Activated CD4-positive, alpha-beta T cell treated with anti-CD3 and anti-CD28 coated beads, Interleukin-2, amount 10 ng/mL, durations not matched to agents 7 days and 5 days (primary cell): ENCODE measurements at regions not wholly inside any gene's neighbourhood (a gene's known extent, or its start where the extent isn't known, plus 50 kb on each side); places are given as distances from the start of the nearest gene placed in this dataset.
"Not testable (repeated sequence)": the region's sequence is repeated elsewhere in the genome, so short reads cannot be mapped to it uniquely, and the experiment has no call there.

Experiments used
- CTCF ChIA-PET: fragments of 350-600 bp; sonication (Branson Sonifier 250); formaldehyde crosslinking; loops from one replicate; lab custom pipeline; 2021; ENCODE audit warnings: antibody characterized with exemption; lab: Charles Lee
- POLR2A ChIA-PET: fragments of 350-600 bp; sonication (Branson Sonifier 250); formaldehyde crosslinking; loops from one replicate; lab custom pipeline; 2021; ENCODE audit warnings: antibody characterized with exemption; lab: Charles Lee
- DNase-seq: peaks from one replicate; pipeline ENCODE4 v3.0.0-alpha.2; 2020
- H3K27ac Mint-ChIP-seq: one replicate; pipeline ENCODE4 v1.8.0; 2021; ENCODE audit warnings: mild to moderate bottlenecking, moderate library complexity, mixed read lengths
- H3K27me3 Mint-ChIP-seq: one replicate; pipeline ENCODE4 v1.8.0; 2021; ENCODE audit warnings: mixed read lengths
- H3K36me3 Mint-ChIP-seq: one replicate; pipeline ENCODE4 v1.8.0; 2021; ENCODE audit warnings: low read depth, mixed read lengths
- H3K4me1 Mint-ChIP-seq: one replicate; pipeline ENCODE4 v1.8.0; 2021; ENCODE audit warnings: mixed read lengths
- H3K4me3 Mint-ChIP-seq: one replicate; pipeline ENCODE4 v1.8.0; 2021; ENCODE audit warnings: mild to moderate bottlenecking, moderate library complexity, mixed read lengths
- H3K9me3 Mint-ChIP-seq: one replicate; pipeline ENCODE4 v1.8.0; 2021; ENCODE audit warnings: mixed read lengths

DNA sequence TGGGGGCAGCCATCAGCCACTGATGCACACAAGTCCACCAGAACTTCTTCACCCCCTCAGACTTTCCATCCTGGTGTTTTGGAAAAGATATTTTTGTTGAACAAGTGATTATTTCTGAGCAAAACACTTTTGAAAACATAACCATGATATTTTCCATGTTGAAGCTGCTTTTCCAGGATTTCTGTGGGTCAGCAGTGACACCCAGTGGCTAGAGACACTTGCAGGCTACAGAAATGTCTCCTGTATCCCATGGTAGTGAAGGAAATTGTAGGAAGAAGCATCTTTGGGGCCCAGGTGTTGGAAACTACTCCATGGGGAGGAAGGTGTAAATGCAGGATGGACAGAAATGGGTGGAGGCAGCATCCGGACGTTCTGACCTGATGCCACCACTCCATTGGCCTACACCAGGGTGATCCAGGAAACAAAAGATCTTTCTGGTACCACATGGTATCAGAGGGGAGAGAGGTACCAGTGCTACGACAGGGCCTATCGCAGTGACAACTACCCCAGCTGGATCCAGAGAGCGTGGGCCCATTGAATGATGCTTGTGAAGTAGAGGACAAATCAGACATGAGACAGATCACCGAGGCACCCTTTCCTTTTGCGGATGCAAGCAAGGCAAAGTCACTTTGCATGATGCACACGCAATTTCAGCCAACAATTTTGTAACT, 111.7 kb upstream of the COBL start:
- Mint-ChIP-seq H3K27me3 (no peaks in the 10 kb centered on the region), H3K27ac (no peak overlapping the region), H3K4me1 (no peaks in the 10 kb centered on the region), H3K36me3 (no peaks in the 10 kb centered on the region), H3K4me3 (no peak overlapping the region), H3K9me3 (no peaks in the 10 kb centered on the region)
- CTCF ChIA-PET = interaction anchor here (0.7 kb wide), 1 partner anchor 1187 kb away, joined by 3 read pairs; no protein-coding TSS in a partner anchor
- POLR2A ChIA-PET = no interaction called here
- no peak for DNase-seq

DNA sequence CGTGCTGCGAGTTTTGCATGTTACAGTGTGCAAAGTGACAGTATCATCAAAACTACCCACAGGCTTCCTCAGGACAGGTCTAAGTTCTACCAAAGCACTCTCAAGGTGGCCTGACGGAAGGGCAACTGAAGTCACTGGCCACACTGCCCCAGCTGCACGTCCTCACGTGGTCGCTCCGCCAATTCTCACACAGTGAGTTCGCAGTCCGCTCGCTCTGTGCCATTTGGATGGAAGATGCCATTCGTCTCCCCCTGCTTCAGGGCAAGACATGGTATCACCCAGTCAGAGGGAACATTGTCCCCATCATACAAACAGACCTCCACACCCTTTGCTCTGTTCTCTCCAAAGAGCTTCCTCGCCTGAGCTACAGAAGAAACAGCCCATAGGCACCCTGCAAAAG, 109.6 kb upstream of the COBL start:
- POLR2A ChIA-PET = no interaction called here
- no peaks in the 10 kb centered on the region for H3K4me1 Mint-ChIP-seq
- H3K27ac Mint-ChIP-seq = no peak overlapping the region
- no peak for DNase-seq
- no peaks in the 10 kb centered on the region for H3K9me3 Mint-ChIP-seq
- no peak overlapping the region for H3K4me3 Mint-ChIP-seq
- CTCF ChIA-PET = no interaction called here
- no peaks in the 10 kb centered on the region for H3K27me3 Mint-ChIP-seq
- H3K36me3 Mint-ChIP-seq = no peaks in the 10 kb centered on the region

DNA sequence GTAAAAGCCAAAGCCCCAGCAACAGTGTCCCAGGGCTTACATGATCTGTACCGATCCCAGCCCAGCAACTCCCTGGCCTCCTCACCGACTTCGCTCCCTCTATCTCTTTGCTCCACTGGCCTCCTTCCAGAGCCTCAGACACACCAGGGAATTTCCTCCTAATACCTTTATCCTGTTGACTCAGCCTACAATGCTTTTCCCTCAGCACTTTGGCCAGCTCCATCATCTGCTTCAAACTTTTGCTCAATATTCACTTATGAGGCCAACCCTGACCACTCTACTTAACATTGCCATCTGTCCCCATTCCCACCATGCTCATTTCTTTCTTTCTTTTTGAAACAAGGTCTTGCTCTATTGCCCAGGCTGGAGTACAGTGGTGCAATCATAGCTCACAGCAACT, 93.3 kb upstream of the COBL start:
- H3K27ac Mint-ChIP-seq, DNase-seq, H3K4me3 Mint-ChIP-seq, H3K9me3 Mint-ChIP-seq, H3K27me3 Mint-ChIP-seq, H3K4me1 Mint-ChIP-seq, CTCF ChIA-PET, H3K36me3 Mint-ChIP-seq, POLR2A ChIA-PET: not testable (repeated sequence)

DNA sequence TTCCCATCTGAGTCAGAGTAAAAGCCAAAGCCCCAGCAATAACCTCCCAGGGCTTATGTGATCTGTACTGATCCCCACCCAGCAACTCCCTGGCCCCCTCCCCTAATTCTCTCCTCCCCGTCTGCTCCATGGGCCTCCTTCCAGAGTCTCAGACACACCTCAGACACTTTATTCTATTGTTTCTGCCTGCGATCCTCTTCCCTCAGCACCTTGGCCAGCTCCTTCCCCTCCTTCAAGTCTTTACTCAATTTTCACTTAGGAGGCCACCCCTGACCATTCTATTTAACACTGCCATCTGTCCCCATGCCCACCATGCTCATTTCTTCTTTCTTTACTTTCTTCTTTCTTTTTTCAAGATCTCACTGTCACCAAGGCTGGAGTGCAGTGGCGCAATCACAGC, 81.0 kb upstream of the COBL start:
- H3K27ac Mint-ChIP-seq, CTCF ChIA-PET, H3K36me3 Mint-ChIP-seq, H3K4me3 Mint-ChIP-seq, H3K4me1 Mint-ChIP-seq, H3K27me3 Mint-ChIP-seq, POLR2A ChIA-PET, H3K9me3 Mint-ChIP-seq, DNase-seq: not testable (repeated sequence)

DNA sequence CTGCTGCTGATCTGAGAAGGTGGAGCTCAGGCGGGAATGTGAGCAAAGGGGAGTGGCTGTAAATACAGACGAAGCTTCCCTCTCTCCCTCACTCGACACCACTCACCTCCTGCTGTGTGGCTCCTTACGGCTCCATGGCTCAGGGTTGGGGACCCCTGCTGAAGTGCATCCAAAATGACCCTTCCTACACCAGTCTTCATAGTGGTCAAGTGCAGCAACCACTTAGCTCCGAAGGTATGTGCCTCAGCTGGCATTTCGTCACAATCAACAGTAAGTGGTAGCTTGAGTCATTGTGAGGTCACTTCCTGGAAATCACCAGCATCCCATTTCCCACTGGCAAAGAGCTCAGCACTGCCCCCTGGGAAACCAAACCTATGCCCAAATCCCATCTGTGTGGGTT, 76.4 kb upstream of the COBL start:
- H3K4me3 Mint-ChIP-seq, H3K27me3 Mint-ChIP-seq, H3K36me3 Mint-ChIP-seq, CTCF ChIA-PET, DNase-seq, H3K4me1 Mint-ChIP-seq, H3K9me3 Mint-ChIP-seq, H3K27ac Mint-ChIP-seq, POLR2A ChIA-PET: not testable (repeated sequence)

DNA sequence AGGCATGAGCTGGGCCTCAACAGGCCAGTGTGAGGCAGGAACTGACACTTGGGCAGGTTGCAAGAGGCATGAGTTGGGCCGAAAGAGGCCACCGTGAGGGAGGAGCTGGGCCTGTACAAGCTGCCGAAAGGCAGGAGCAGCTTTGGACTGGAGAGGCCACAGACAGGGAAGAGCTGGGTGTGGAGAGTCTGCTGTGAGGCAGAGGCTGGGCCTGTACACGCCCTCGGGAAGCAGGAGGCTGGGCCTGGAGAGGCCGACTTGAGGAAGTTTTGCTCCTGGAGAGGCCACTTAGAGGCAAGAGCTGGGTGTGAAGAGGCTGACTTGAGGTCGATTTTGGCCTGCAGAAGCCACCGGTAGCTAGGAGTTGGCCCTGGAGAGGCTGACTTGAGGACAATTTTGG, 73.3 kb upstream of the COBL start:
- H3K4me3 Mint-ChIP-seq, H3K27me3 Mint-ChIP-seq, H3K36me3 Mint-ChIP-seq, H3K9me3 Mint-ChIP-seq, H3K4me1 Mint-ChIP-seq, CTCF ChIA-PET, DNase-seq, POLR2A ChIA-PET, H3K27ac Mint-ChIP-seq: not testable (repeated sequence)

DNA sequence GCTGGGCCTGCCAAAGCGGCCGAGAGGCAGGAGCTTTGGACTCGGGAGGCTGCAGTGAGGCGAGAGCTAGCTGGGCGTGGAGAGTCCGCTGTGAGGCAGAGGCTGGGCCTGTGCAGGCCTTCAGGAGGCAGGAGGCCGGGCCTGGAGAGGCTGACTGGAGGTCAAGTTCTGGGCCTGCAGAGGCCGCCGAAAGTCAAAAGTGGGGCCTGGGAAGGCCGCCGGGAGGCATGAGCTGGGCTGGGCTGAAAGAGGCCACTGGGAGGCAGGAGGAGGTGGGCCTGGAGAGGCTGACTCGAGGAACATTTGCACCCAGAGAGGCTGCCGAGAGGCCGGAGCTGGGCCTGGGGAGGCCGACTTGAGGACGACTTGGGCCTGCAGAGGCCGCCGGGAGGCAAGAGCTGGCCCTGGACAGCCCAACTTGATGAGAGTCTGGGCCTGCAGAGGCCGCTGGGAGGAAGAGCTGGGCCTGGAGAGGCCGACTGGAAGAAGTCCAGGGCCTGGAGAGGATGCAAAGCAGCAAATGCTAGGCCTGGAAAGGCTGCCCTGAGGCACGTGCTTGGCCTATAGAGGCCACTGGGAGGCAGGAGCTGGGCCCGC, 72.7 kb upstream of the COBL start:
- H3K4me1 Mint-ChIP-seq, CTCF ChIA-PET, H3K9me3 Mint-ChIP-seq, H3K36me3 Mint-ChIP-seq, H3K27me3 Mint-ChIP-seq, DNase-seq, H3K27ac Mint-ChIP-seq, POLR2A ChIA-PET, H3K4me3 Mint-ChIP-seq: not testable (repeated sequence)

DNA sequence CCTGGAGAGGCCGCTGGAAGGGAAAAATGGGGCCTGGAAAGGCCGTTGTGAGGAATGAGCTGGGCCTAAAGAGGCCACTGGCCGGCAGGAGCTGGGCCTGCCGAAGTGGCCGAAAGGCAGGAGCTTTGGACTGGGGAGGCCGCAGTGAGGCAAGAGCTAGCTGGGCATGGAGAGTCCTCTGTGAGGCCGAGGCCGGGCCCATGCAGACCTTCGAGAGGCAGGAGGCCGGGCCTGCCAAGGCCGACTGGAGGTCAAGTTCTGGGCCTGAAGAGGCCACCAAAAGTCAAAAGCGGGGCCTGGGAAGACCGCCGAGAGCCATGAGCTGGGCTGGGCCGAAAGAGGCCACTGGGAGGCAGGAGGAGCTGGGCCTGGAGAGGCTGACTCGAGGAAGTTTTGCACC, 71.6 kb upstream of the COBL start:
- POLR2A ChIA-PET, H3K9me3 Mint-ChIP-seq, DNase-seq, H3K36me3 Mint-ChIP-seq, H3K4me1 Mint-ChIP-seq, CTCF ChIA-PET, H3K27ac Mint-ChIP-seq, H3K27me3 Mint-ChIP-seq, H3K4me3 Mint-ChIP-seq: not testable (repeated sequence)

DNA sequence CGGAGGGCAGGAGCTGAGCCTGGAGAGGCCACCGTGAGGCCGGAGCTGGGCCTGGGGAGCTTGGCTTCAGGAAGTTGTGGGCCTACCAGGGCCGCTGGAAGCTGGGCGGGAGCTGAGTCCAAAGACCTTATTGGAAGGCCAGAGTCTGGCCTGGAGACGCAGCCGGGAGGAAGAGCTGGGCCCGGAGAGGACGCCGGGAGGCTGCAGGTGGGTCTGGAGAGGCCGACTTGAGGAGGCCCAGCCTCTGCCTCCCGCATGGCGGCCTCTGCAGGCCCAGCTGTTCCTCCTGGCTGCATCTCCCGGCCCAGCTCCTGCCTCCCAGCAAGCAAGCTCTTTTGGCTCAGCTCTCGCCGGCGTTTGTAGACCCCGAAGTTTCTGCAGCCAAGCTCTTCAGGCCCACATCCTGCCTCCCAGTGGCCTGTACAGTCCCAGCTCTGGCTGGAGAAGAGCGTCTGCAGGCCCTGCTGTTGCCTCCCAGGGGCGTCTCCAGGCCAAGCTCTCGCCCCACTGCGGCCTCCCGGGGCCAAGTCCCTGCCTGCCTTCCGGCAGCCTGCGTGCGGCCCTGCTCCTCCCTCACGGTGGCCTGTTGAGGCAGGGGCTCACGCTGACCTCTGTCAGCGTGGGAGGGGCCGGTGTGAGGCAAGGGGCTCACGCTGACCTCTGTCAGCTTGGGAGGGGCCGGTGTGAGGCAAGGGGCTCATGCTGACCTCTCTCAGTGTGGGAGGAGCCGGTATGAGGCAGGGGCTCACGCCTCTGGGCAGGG, 70.4 kb upstream of the COBL start:
- H3K9me3 Mint-ChIP-seq, POLR2A ChIA-PET, H3K4me1 Mint-ChIP-seq, CTCF ChIA-PET, H3K4me3 Mint-ChIP-seq, DNase-seq, H3K36me3 Mint-ChIP-seq, H3K27ac Mint-ChIP-seq, H3K27me3 Mint-ChIP-seq: not testable (repeated sequence)

DNA sequence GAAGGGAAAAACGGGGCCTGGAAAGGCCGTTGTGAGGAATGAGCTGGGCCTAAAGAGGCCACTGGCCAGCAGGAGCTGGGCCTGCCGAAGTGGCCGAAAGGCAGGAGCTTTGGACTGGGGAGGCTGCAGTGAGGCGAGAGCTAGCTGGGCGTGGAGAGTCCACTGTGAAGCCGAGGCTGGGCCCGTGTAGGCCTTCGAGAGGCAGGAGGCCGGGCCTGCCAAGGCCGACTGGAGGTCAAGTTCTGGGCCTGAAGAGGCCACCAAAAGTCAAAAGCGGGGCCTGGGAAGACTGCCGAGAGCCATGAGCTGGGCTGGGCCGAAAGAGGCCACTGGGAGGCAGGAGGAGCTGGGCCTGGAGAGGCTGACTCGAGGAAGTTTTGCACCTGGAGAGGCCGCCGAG, 69.6 kb upstream of the COBL start:
- H3K4me1 Mint-ChIP-seq, H3K27ac Mint-ChIP-seq, H3K36me3 Mint-ChIP-seq, H3K4me3 Mint-ChIP-seq, CTCF ChIA-PET, H3K9me3 Mint-ChIP-seq, H3K27me3 Mint-ChIP-seq, POLR2A ChIA-PET, DNase-seq: not testable (repeated sequence)

DNA sequence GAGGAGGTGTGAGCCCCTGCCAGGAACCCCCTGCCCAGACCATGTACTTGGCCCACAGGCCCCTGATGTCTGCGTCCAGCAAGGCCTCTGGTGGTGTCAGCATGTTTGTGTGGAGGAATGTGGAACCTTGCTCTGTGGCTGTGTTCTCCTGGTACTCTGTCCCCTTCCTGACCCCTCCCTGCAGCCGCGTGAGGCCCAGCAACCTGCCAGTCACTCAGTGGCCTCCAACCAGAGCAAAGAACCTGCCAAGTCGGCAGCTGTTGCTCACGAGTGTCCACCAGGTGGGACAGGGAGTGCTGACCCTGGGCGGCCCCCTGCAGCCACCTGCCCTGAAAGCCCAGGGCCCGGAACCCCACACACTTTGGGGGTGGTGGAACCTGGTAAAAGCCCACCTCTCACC, 65.6 kb upstream of the COBL start:
- H3K4me1 Mint-ChIP-seq, H3K27me3 Mint-ChIP-seq, H3K27ac Mint-ChIP-seq, H3K9me3 Mint-ChIP-seq, CTCF ChIA-PET, POLR2A ChIA-PET, DNase-seq, H3K36me3 Mint-ChIP-seq, H3K4me3 Mint-ChIP-seq: not testable (repeated sequence)

DNA sequence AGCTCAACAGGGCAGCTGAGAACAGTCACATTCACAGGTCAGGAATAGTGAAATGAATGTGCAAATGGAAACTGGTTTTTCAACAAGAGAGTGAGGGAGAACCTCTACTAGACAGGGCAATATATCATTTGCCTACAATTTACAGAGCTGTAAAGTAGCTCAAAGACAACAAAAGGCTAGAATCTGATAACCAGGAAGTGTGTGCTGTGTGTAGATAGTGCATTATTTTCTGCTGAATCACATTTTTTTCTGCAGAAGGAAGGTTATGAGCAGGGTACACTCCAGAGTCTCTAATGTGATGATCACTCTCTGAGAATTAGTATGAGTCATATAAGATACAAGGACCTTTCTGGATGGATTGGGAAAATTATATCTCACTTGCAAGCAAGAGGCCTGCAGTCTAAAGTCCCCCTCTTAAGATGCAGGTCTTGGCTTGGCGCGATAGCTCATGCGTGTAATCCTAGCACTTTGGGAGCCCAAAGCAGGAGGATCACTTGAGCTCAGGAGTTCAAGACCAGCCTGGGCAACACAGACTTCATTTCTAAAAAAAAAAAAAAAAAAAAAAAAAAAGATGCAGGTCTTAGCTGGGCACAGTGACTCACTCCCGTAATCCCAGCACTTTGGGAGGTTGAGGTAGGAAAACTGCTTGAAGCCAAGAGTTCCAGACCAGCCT, 59.9 kb upstream of the COBL start:
- POLR2A ChIA-PET = no interaction called here
- CTCF ChIA-PET = no interaction called here
- Mint-ChIP-seq H3K27me3 (no peaks in the 10 kb centered on the region), H3K4me1 (no peaks in the 10 kb centered on the region), H3K36me3 (no peaks in the 10 kb centered on the region), H3K4me3 (no peak overlapping the region), H3K27ac (no peak overlapping the region), H3K9me3 (no peaks in the 10 kb centered on the region)
- no peak for DNase-seq

DNA sequence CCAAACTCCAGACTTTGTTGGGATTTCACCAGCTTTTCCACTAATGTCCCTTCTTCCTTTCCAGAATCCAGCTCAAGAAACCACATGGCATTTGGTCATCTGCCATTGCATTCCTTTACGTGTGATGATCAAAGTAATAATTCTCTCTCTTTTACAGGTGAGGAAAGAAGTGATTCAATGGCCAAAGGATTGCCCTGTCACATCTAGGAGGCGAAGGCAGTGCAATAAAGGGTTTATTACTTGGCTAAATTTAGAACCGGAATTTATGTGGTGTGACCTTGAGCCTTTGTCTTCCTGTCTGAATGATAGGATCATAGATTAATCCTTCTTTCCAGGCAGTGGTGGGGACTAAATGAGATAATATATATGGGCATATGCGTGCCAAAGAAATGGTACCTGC, 58.3 kb upstream of the COBL start:
- ChIA-PET POLR2A (no interaction called here), CTCF (interaction anchor here (0.6 kb wide), 1 partner anchor 238 kb away, joined by 4 read pairs; no protein-coding TSS in a partner anchor)
- no peaks in the 10 kb centered on the region for H3K27me3 Mint-ChIP-seq
- no peaks in the 10 kb centered on the region for H3K36me3 Mint-ChIP-seq
- no peak overlapping the region for H3K27ac Mint-ChIP-seq
- DNase-seq = no peak
- H3K9me3 Mint-ChIP-seq = no peaks in the 10 kb centered on the region
- H3K4me1 Mint-ChIP-seq = no peaks in the 10 kb centered on the region
- H3K4me3 Mint-ChIP-seq = no peak overlapping the region
